GM19397 (cell line): ENCODE measurements at regions not wholly inside any gene's neighbourhood (a gene's known extent, or its start where the extent isn't known, plus 50 kb on each side); places are given as distances from the start of the nearest gene placed in this dataset.

Experiments used
- ATAC-seq: cut with Tn5 transposase; IDR thresholded peaks from one replicate; pipeline ENCODE4 v1.9.1; 2021; ENCODE audit warnings: mild to moderate bottlenecking, moderate library complexity; ENCODE audit not compliant: unreplicated experiment

DNA sequence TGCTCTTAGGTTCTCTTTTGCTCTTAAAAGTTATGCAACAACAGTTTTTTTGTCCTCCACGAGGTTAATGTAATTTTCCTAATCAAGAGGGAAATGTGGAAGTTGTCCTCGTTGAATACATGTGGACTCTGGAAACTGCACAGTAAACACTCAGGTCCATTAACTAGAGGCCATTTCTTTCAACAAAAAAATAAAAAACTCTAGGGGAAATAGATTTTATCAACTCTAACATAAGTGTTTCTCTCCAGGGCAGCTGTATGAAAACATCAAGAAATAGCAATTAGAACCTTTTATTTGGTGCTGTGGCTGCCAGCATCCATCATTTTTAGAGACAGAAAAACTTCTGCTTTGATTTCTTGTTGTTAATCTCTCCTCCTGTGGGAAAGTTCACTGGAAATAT, 288.6 kb downstream of the ICE1 start:
- ATAC-seq: no peak

- ATAC-seq: no peak
These were observed 288.0 kb downstream of the ICE1 start for GRCh38 chr5:5710471-5710870.

GRCh38 chr5:5708367-5708919, 286.0 kb downstream of the ICE1 start:
- ATAC-seq: no peak

- ATAC-seq: no peak
These were observed 282.5 kb downstream of the ICE1 start for GRCh38 chr5:5705010-5705409.

DNA sequence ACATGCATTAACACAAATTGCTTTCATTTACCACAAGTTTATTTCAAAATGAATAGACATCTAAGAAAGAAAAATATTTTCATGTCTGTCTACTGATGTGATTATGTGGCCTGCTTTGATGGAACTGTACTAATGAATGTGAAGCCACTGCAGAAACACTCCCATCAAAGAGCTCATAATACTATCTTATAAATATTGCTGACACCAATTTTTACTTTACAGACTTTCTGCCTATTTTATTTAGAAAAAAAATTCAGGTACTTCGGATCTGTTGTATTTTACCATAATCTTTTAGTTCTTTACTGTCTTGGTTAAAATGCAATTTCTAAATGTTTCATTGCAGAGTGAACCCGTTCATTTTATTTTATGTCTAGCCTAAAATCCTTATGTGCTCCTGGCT, 281.9 kb downstream of the ICE1 start:
- no peak for ATAC-seq

- no peak for ATAC-seq
These were observed 280.5 kb downstream of the ICE1 start for GRCh38 chr5:5702934-5703333.

DNA sequence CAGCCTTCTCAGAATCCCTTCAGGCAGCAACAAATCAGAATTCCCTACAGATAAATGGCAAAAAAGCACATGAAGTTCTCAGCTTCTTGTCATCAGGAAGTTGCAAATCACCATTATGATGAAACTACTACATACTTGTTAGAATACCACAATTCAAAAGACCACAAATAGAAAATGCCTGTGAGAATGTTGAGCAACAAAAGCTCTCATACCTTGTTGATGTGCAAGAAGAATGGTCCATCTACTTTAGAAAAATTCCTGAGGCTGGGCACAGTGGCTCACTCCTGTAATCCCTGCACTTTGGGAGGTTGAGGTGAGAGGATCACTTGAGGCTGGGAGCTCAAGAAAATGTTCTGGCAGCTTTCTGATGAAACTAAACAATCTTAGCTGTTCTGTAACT, 278.1 kb downstream of the ICE1 start:
- ATAC-seq: no peak

- ATAC-seq: no peak
These were observed 276.6 kb downstream of the ICE1 start for GRCh38 chr5:5699062-5699461.

DNA sequence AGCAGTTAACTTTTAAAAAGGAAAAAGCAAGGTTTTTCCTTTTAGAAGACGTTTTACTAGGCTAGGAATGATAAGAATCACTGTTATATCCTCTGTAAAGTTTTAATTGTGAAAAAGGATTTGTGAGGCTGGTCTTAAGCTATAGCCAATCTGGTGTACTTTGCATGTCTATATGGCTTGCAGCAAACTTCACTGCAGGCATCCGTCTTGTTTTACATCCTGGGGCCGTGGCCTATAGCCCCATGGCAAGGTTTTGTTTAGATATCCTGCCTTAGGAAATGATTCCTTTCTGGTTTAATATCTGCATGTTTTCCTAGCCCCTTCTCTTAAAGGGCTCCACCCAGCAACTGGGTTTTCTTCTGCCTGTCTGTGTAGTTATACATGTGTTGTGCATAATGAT, 272.8 kb downstream of the ICE1 start:
- no peak for ATAC-seq

DNA sequence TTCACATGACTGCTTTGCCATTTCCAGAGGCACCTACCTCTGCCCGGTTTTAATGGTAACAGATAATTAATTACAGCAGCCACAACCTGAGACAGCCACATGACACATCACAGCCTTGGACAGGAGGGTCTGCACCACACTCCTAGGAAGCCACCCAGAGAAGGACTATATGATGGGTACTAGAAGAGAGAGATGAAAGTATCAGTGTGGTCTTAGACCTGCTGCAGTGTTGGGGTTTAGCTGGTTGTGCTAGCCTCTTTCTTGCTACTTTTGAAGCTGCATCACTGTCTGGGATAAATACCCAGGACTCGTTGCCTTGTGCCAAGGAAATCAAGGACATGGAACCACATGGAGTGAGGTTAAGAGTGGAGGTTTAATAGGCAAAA, 266.4 kb downstream of the ICE1 start:
- no peak for ATAC-seq

- ATAC-seq: no peak
These were observed 265.9 kb downstream of the ICE1 start for GRCh38 chr5:5688194-5688924.

- ATAC-seq: no peak
These were observed 264.6 kb downstream of the ICE1 start for GRCh38 chr5:5687113-5687512.

- ATAC-seq: no peak
These were observed 263.9 kb downstream of the ICE1 start for GRCh38 chr5:5686356-5686755.

GRCh38 chr5:5685737-5686136, 263.3 kb downstream of the ICE1 start:
- no peak for ATAC-seq

GRCh38 chr5:5683174-5683573, 260.7 kb downstream of the ICE1 start:
- no peak for ATAC-seq

DNA sequence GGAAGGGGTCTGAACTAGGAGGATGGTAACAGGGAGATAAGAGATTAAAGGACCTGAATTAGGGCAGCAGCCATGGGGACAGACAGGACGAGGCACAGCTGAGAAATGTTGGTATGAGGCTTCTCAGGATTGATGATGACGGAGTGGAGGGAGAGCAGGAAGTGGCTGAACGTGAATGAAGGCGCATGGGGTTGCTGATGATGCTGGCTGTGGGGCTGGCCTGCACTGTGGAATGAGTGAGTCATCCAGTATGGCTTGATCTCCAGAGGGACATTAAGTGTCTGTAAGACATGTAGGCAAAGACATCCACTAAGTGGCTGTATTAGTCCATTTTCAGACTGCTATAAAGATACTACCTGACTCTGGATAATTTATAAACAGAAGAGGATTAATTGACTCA, 256.4 kb downstream of the ICE1 start:
- ATAC-seq: no peak

DNA sequence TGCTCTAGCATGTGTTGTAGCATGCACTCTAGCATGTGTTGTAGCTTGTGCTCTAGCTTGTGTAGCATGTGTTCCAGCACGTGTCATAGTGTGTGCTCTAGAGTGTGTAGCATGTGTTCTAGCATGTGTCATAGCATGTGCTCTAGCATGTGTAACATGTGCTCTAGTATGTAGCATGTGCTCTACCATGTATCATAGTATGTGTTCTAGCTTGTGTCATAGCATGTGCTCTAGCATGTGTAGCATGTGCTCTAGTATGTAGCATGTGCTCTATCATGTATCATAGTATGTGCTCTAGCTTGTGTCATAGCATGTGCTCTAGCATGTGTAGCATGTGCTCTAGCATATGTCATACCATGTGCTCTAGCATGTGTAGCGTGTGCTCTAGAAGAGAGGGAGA, 255.3 kb downstream of the ICE1 start:
- ATAC-seq: no peak

DNA sequence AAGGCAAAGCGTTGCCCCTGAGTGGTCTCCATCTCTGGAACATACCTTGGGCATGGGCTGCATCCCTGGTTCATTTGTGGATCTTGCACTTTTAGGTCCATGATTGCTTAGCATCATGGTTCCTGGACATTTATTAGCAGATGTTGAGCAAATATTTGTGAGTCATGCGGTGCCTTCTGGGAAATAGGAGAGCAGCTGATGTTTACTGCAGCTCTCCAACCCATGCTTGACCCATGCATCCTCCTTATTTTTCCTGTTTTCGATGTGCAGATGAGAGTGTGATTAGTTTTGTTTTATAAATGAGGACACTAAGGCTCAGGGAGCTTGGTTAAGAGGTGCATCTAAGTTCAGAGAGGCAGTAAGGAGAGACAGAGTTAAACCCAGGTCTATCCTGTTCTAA, 253.7 kb downstream of the ICE1 start:
- no peak for ATAC-seq

DNA sequence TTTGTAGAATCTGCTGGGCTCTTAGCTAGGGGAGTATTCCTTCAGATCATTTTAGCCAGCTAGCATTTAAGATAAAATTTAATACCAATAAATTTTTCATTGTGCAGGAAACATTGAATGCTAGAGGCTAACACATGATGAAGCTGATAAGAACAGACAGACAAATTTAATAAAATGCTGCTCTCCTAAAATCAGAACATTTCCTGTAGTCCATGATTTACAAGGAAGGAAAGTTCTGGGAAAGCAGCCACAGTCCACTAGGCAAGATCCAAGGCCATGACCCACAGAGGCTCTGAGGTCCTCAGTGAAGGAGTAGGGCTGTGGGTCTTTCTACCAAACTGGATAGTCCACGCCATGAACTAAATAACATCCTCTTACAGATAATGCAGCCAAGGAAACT, 253.0 kb downstream of the ICE1 start:
- no peak for ATAC-seq

DNA sequence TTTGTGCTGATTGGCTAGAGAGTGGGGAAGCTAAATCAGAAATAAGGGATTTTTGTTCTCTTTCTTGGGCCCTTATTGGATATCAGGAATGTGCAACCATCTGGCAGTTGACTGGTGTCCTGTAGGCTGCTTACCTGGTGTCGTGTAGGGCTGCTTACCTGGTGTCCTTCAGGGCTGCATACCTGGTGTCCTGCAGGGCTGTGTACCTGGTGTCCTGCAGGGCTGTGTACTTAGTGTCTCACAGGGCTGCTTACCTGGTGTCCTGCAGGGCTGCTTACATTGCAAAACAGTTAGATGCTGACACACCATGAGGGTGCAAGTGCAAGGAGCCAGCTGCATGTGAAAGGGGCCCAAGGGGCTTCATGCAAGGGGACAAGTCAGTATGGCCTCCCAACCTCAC, 249.3 kb downstream of the ICE1 start:
- no peak for ATAC-seq

GRCh38 chr5:5667136-5667554, 244.7 kb downstream of the ICE1 start:
- ATAC-seq: no peak

DNA sequence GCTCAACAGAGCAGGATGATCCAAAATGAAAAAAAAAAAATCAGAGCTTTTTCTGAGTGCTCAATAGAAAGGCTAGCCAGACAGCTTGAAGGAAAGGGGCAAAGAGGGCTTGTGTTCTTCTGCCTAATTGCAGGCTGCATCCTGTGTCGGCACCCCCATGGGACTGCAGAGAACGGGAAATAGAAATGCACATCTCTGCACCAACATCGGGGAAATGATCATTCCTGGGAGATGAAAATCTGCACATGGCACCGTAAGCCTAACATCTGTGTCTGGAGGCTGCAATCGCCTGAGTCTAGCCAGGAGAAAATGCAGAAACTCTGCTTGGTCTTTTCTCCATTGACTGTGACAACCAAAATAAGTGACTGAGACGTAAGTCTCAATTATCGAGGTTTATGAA, 243.9 kb downstream of the ICE1 start:
- ATAC-seq: no peak

GRCh38 chr5:5666076-5666365, 243.5 kb downstream of the ICE1 start:
- ATAC-seq: no peak
